ENCODE measurements at regions not wholly inside any gene's neighbourhood (a gene's known extent, or its start where the extent isn't known, plus 50 kb on each side); places are given as distances from the start of the nearest gene placed in this dataset.

DNA sequence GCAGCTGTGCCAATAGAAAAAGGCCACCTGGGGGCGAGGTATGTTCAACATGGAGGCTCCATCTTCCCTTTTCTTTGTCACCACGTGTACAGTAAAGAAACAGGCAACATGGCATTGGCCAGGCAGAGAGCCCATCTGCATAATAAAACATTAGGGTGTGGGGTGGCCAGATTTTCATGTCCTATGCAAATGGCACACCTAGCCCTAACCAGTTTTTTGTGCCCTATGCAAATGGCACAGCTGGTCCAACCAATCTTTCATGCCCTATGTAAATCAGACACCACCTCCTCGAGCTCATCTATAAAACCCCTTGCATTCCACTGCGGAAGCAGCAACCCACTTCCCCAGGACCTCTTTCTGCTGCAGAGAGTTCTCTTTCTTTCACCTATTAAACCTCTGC is 149.1 kb upstream of the RGS6 start:
- TF ChIP-seq, protein P1, sequence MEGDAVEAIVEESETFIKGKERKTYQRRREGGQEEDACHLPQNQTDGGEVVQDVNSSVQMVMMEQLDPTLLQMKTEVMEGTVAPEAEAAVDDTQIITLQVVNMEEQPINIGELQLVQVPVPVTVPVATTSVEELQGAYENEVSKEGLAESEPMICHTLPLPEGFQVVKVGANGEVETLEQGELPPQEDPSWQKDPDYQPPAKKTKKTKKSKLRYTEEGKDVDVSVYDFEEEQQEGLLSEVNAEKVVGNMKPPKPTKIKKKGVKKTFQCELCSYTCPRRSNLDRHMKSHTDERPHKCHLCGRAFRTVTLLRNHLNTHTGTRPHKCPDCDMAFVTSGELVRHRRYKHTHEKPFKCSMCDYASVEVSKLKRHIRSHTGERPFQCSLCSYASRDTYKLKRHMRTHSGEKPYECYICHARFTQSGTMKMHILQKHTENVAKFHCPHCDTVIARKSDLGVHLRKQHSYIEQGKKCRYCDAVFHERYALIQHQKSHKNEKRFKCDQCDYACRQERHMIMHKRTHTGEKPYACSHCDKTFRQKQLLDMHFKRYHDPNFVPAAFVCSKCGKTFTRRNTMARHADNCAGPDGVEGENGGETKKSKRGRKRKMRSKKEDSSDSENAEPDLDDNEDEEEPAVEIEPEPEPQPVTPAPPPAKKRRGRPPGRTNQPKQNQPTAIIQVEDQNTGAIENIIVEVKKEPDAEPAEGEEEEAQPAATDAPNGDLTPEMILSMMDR (IDR thresholded peaks at IDR 0.05): no peak
- no peak for TF ChIP-seq POLR2A (IDR thresholded peaks at IDR 0.05)
